Activated T-cell treated with anti-CD3 and anti-CD28 coated beads, Interleukin-2, amount 50 U/mL, for 4 hours (primary cell): ENCODE measurements at regions not wholly inside any gene's neighbourhood (a gene's known extent, or its start where the extent isn't known, plus 50 kb on each side); places are given as distances from the start of the nearest gene placed in this dataset.

Source experiments
- ATAC-seq, 2 donors: fragments of 200-7000 bp; cut with Tn5 transposase; one replicate each; pipeline ENCODE4 v1.10.0; 2021
- DNase-seq: peaks from one replicate; pipeline ENCODE4 v3.0.0-alpha.2; 2020
- H3K27me3 Mint-ChIP-seq: one replicate; pipeline ENCODE4 v1.8.0; 2021; ENCODE audit warnings: low read depth, mixed read lengths
- H3K36me3 Mint-ChIP-seq: one replicate; pipeline ENCODE4 v1.8.0; 2022; ENCODE audit warnings: mixed read lengths; ENCODE audit not compliant: insufficient read depth
- H3K4me1 Mint-ChIP-seq: one replicate; pipeline ENCODE4 v1.8.0; 2021; ENCODE audit warnings: low read depth, mixed read lengths
- H3K4me3 Mint-ChIP-seq: one replicate; pipeline ENCODE4 v1.8.0; 2021; ENCODE audit warnings: mild to moderate bottlenecking, moderate library complexity, mixed read lengths
- H3K9me3 Mint-ChIP-seq: one replicate; pipeline ENCODE4 v1.8.0; 2021; ENCODE audit warnings: mixed read lengths

DNA sequence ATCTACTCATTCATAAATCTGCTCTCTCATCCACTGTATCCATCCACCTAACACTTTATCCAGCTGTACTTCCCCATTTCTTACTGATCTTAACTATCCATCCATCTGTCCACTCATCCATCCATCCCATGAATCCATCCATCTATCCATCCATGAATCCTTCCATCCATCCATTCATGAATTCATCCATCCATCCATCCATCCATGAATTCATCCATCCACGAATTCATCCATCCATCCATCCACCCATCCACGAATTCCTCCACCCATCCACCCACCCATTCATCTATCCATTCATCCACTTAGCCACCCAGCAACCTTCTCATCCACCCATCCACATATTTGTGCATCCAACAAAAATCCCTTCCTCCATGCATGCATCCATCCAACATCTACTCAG lies 128.6 kb upstream of the MYL2 start:
- H3K4me1 Mint-ChIP-seq, result no peaks in the 10 kb centered on the region
- H3K36me3 Mint-ChIP-seq, result no peaks in the 10 kb centered on the region
- no peak for ATAC-seq
- no peaks in the 10 kb centered on the region for H3K9me3 Mint-ChIP-seq
- H3K27me3 Mint-ChIP-seq, result peaks cover 2% of the 10 kb centered on the region
- H3K4me3 Mint-ChIP-seq, result no peak overlapping the region
- no peak for DNase-seq

DNA sequence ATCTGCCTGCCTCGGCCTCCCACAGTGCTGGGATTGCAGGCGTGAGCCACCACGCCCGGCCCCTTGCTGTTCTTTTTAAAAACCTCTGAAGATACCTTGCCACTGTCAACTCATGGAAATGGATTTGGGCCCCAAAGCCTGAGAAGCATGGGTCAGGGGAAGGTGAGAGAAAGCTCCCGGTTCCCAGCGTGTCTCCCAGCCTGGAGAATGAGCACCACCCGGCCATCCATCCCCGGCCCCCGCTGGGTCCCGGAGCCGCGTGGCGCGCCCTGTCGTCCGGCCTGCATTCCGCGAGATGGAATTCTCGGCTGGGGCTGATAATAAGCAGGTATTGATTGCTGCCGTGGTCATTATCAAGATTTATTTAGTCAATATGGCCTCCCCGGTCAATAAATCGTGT lies 126.5 kb upstream of the MYL2 start:
- DNase-seq (no peak), ATAC-seq (no peak)
- Mint-ChIP-seq H3K9me3 (no peaks in the 10 kb centered on the region), H3K27me3 (peaks cover 2% of the 10 kb centered on the region), H3K4me1 (no peaks in the 10 kb centered on the region), H3K36me3 (no peaks in the 10 kb centered on the region), H3K4me3 (no peak overlapping the region)

DNA sequence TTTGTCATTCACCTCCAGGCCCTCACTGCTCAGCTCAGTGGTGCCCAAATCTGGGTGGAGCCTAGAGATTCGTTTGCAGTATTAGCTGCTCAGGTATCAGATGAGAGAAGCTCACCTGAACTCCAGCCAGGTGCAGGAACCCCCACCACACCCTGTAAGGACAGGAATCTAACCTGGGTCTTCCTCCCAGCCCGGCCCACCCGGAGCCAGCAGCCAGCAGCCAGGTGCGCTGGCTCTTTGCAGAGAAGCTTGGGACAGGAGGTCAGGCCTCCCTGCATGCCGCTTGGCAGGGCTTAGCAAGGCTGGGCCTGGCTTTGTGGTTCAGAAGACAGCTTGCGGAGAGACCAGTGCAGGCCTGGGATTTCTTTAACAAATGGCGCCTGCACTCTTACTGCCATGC lies 125.6 kb upstream of the MYL2 start:
- DNase-seq (no peak), ATAC-seq (no peak)
- Mint-ChIP-seq H3K27me3 (peaks cover 2% of the 10 kb centered on the region), H3K4me3 (no peak overlapping the region), H3K36me3 (no peaks in the 10 kb centered on the region), H3K9me3 (no peaks in the 10 kb centered on the region), H3K4me1 (no peaks in the 10 kb centered on the region)

DNA sequence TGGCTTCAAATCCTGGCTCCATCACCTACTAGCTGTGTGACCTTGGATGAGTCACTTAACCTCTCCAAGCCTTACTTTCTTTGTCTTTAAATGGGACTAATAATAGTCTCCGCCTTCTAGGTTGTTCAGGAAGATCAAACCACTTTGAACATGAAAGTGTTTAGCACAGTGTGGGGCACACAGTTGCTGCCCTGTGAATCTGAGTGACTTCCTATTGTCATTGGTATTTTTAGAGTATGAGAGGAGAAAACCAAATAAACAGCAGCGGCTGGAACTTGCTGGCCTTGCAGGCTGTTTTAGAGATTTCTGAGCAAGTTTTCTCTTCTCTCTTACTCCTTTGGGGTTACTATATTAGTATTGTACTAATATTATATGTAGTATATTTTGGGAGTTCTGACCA lies 120.7 kb upstream of the MYL2 start:
- Mint-ChIP-seq H3K36me3 (no peaks in the 10 kb centered on the region), H3K4me1 (peaks cover 12% of the 10 kb centered on the region), H3K27me3 (peaks cover 24% of the 10 kb centered on the region), H3K4me3 (no peak overlapping the region), H3K9me3 (no peaks in the 10 kb centered on the region)
- DNase-seq (no peak), ATAC-seq (no peak)

DNA sequence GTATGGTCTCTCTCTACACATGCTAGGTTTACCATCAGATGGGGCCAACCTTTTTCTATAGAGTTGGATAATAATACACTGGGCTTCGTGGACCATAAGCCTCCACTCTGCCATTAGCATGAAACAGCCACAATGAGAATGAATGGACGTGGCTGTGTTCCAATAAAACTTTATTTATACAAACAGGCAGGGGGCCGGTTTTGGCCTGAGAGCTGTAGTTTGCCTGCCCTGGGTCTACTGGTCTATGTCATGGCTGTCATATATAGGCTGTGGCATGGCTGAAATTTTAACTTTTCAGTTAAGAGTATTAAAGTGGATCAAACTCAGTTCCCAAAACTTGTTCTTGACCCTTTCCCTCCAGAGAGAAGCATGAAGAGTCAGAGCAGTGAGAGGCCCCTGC lies 120.3 kb upstream of the MYL2 start:
- H3K4me3 Mint-ChIP-seq, result no peak overlapping the region
- DNase-seq (no peak), ATAC-seq (no peak)
- H3K27me3 Mint-ChIP-seq, result peaks cover 28% of the 10 kb centered on the region
- peaks cover 16% of the 10 kb centered on the region for H3K4me1 Mint-ChIP-seq
- H3K9me3 Mint-ChIP-seq, result no peaks in the 10 kb centered on the region
- no peaks in the 10 kb centered on the region for H3K36me3 Mint-ChIP-seq

DNA sequence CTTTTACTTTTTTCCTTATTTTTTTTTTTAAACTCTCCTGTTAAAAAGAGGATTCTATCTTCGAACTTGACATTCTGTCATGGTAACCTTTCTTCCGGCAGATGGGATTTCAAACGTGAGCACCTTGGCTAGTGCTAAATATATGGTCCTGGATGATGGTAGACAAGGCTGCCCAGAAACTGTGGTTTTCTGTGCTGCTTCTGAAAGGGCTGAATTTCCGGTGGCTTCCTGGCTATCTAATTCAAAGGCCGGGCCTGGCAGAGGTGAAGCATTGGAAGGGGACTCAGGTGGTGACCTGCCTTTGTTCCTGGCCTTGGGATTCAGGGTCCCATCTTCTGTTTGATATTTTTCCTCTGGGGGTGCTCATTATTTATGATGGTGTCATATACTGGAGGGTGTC lies 118.6 kb upstream of the MYL2 start:
- no peak overlapping the region for H3K4me3 Mint-ChIP-seq

GRCh38 chr12:111038077-111038476 lies 117.7 kb upstream of the MYL2 start:
- Mint-ChIP-seq H3K36me3 (no peaks in the 10 kb centered on the region), H3K27me3 (peaks cover 38% of the 10 kb centered on the region), H3K4me3 (no peak overlapping the region), H3K9me3 (no peaks in the 10 kb centered on the region), H3K4me1 (peaks cover 25% of the 10 kb centered on the region)
- DNase-seq (no peak), ATAC-seq (no peak)

More for the DNA sequence above, 118.6 kb upstream of the MYL2 start:
- ATAC-seq, result no peak
- Mint-ChIP-seq H3K4me1 (peaks cover 25% of the 10 kb centered on the region), H3K9me3 (no peaks in the 10 kb centered on the region), H3K27me3 (peaks cover 38% of the 10 kb centered on the region), H3K36me3 (no peaks in the 10 kb centered on the region)
- no peak for DNase-seq

GRCh38 chr12:111037047-111037446 lies 116.7 kb upstream of the MYL2 start:
- Mint-ChIP-seq H3K9me3 (no peaks in the 10 kb centered on the region), H3K27me3 (peaks cover 47% of the 10 kb centered on the region), H3K4me1 (peaks cover 28% of the 10 kb centered on the region), H3K4me3 (peak overlapping the region; percentile 45), H3K36me3 (no peaks in the 10 kb centered on the region)
- DNase-seq (no peak), ATAC-seq (no peak)

GRCh38 chr12:111035578-111036301 lies 115.4 kb upstream of the MYL2 start:
- Mint-ChIP-seq H3K27me3 (peaks cover 59% of the 10 kb centered on the region), H3K4me3 (peak overlapping the region; percentile 73), H3K36me3 (no peaks in the 10 kb centered on the region), H3K9me3 (no peaks in the 10 kb centered on the region), H3K4me1 (peaks cover 28% of the 10 kb centered on the region)
- ATAC-seq (no peak), DNase-seq (no peak)

GRCh38 chr12:111034886-111035577 lies 114.7 kb upstream of the MYL2 start:
- Mint-ChIP-seq H3K4me3 (peak overlapping the region; percentile 73), H3K4me1 (peaks cover 28% of the 10 kb centered on the region), H3K9me3 (no peaks in the 10 kb centered on the region), H3K36me3 (no peaks in the 10 kb centered on the region), H3K27me3 (peaks cover 59% of the 10 kb centered on the region)
- DNase-seq (no peak), ATAC-seq (peak; percentile 23 to 32)

DNA sequence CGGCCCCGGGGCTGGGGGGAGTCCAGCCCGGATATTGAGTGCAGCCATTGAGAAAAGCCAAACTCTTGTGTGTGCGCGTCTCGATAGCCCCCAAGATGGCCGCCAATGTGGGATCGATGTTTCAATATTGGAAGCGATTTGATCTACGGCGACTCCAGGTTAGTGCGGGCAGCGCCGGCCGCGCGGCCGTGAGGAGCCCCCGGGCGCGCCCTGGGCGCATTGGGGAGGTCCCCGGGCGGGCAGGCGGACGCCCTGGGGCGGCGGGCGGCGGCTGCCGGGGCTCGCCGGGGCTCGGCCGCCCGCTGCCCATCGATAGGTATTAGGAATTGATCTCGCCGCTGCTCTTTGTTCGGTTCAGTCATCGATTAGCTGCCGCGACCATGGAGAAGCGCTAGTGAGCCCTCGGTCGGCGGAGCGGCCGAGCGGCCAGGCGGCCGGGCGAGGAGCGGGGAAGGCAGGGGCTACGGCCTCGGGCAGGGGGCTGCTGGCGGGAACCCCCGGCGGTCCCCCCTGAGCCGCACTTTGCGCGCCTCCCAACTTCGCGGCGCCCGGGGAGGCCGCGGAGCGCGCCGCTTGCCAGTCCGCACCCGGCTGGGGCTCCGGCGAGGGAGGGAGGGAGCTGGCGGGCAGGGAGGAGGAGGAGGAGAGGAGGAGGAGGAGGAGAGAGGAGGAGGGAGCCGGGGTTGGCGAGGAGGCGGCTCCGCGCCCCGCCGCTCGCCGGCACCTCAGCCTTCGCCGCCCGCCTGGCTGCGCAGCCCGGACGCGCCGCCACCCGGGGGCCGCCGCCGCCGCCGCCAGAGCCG lies 113.9 kb upstream of the MYL2 start, which contains the start of gene CUX2:
TSS of gene CUX2 (plus strand) at position 83 of the 803 bp plus-strand sequence.
- Mint-ChIP-seq H3K4me1 (peaks cover 28% of the 10 kb centered on the region), H3K36me3 (no peaks in the 10 kb centered on the region), H3K27me3 (peaks cover 63% of the 10 kb centered on the region), H3K9me3 (no peaks in the 10 kb centered on the region), H3K4me3 (peak within 1 kb of the TSS; percentile 73)
- ATAC-seq (peak; percentile 51 to 53), DNase-seq (no peak)

- ATAC-seq (peak in 1 of 2 donors; percentile 33), DNase-seq (no peak)
- no peaks in the 10 kb centered on the region for H3K9me3 Mint-ChIP-seq
- H3K27me3 Mint-ChIP-seq, result peaks cover 58% of the 10 kb centered on the region
- peak overlapping the region; percentile 42 for H3K4me3 Mint-ChIP-seq
- H3K4me1 Mint-ChIP-seq, result peaks cover 28% of the 10 kb centered on the region
- no peaks in the 10 kb centered on the region for H3K36me3 Mint-ChIP-seq
These were observed 113.1 kb upstream of the MYL2 start for GRCh38 chr12:111033281-111034082.

DNA sequence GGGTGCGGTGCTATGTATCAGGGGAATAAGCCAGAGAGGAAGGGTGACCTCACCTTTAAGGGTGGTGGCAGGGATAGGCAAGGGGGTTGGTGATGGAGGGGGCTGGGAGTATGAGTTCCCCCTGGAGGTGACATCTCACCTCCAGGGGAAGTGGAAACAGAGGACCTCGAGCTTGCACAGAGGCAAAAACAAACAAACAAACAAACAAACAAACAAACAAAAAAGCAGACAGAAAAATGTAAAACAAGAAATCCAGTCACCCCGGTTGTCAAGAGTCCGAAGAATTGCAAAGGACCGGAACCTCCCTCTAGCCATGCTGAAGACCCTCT lies 112.2 kb upstream of the MYL2 start:
- ATAC-seq (no peak), DNase-seq (no peak)
- Mint-ChIP-seq H3K9me3 (no peaks in the 10 kb centered on the region), H3K36me3 (no peaks in the 10 kb centered on the region), H3K4me1 (peaks cover 26% of the 10 kb centered on the region), H3K4me3 (peak overlapping the region; percentile 57), H3K27me3 (peaks cover 56% of the 10 kb centered on the region)
